Ovary (tissue), 7 donors: ENCODE measurements at regions not wholly inside any gene's neighbourhood (a gene's known extent, or its start where the extent isn't known, plus 50 kb on each side); places are given as distances from the start of the nearest gene placed in this dataset.

ENCODE experiments used
- DNase-seq, 5 donors: peaks; one replicate each; pipeline ENCODE4 v3.0.0-alpha.2; 2019 to 2020
- H3K27ac ChIP-seq, 2 donors: fragments of 200-600 bp; one replicate each; pipeline versions ENCODE4 v1.5.1 to v1.8.0; 2019 to 2022
- H3K27me3 ChIP-seq: fragments of 200-600 bp; one replicate; pipeline ENCODE4 v1.8.0; 2022
- H3K36me3 ChIP-seq: fragments of 200-600 bp; sonication (generic); one replicate; pipeline ENCODE4 v1.5.1; 2019
- H3K4me1 ChIP-seq: one replicate; pipeline ENCODE4 v1.8.1; 2013; ENCODE audit warnings: mild to moderate bottlenecking, moderate library complexity; ENCODE audit not compliant: insufficient read depth
- H3K4me3 ChIP-seq: fragments of 200-600 bp; sonication (generic); one replicate; pipeline ENCODE4 v1.5.1; 2017
- H3K9me3 ChIP-seq, 2 donors: fragments of 200-600 bp in 1 of 2; sonication (generic) in 1 of 2; one replicate each; pipeline versions ENCODE4 v1.5.1 to v1.8.1; 2013 to 2019; ENCODE audit warnings: mild to moderate bottlenecking in 1 of 2, moderate library complexity in 1 of 2
- CTCF ChIP-seq, 3 donors: fragments of 450-650 bp in 2 of 3; fragments of 200-600 bp in 1 of 3; IDR thresholded peaks; one replicate each; pipeline versions ENCODE4 v1.5.1 to v1.8.0; 2016 to 2022; ENCODE audit warnings: antibody characterized with exemption in 3 of 3, mild to moderate bottlenecking in 1 of 3
- EP300 ChIP-seq: sonication (generic); formaldehyde crosslinking; IDR thresholded peaks from one replicate; pipeline ENCODE4 v1.6.1; 2017; ENCODE audit warnings: antibody characterized with exemption
- POLR2A ChIP-seq: fragments of 450-650 bp; IDR thresholded peaks from one replicate; pipeline ENCODE4 v1.6.1; 2017; ENCODE audit warnings: antibody characterized with exemption, mild to moderate bottlenecking, moderate library complexity
- WGBS, 3 donors: extraction: QIAGEN DNeasy Blood & Tissue Kit in 1 of 3; methylation state at CpG; one replicate each; pipeline versions ENCODE4 v1.1.5 to v1.1.7; 2013 to 2017; 5-methylcytosine and 5-hydroxymethylcytosine counted together
- intact Hi-C, 4 donors: fragments of 100-400 bp; cut with DNase I; formaldehyde crosslinking; loops; one replicate each; pipeline versions ENCODE4 v1.11.0 to v1.15.1; 2022 to 2023
- donor health status: DM: no; HTN: no; CAD: no; lungs with moderate emphysema.
- donor health status: DM: no; HTN: no; CAD: no.
- donor health status: Bipolar disorder and iron deficiency.
- donor health status: DM: no; HTN: no; CAD: no.
- donor health status: DM: yes; HTN: yes; CAD: no.

- H3K27me3 ChIP-seq, result no peaks in the 10 kb centered on the region
- intact Hi-C loops, result no loop called here
- H3K4me3 ChIP-seq, result no peak overlapping the region
- H3K27ac ChIP-seq, result no peak overlapping the region
- 66 to 79% (median 69%) methylated on average over 27 to 35 of the region's 35 CpGs for WGBS, 3 donors
- no peaks in the 10 kb centered on the region for H3K9me3 ChIP-seq
- H3K36me3 ChIP-seq, result no peaks in the 10 kb centered on the region
- H3K4me1 ChIP-seq, result no peaks in the 10 kb centered on the region
- TF ChIP-seq EP300 (no peak), CTCF (IDR thresholded peaks at IDR 0.05) (no peak), POLR2A (no peak)
- peak in 1 of 5 donors; percentile 21 for DNase-seq
Measured at GRCh38 chr6:169898788-169899480, 147.5 kb downstream of the ERMARD start.

- peak in 1 of 5 donors; percentile 13 for DNase-seq
- intact Hi-C loops, result no loop called here
- TF ChIP-seq POLR2A (no peak), EP300 (no peak), CTCF (IDR thresholded peaks at IDR 0.05) (no peak)
Measured at GRCh38 chr6:169897601-169898358, 146.4 kb downstream of the ERMARD start.

GRCh38 chr6:169896826-169897456 is 145.5 kb downstream of the ERMARD start:
- no peaks in the 10 kb centered on the region for H3K4me1 ChIP-seq
- no peak overlapping the region for H3K4me3 ChIP-seq
- no peaks in the 10 kb centered on the region for H3K27me3 ChIP-seq
- no peaks in the 10 kb centered on the region for H3K36me3 ChIP-seq
- DNase-seq, result peak in 1 of 5 donors; percentile 16
- H3K27ac ChIP-seq, result no peak overlapping the region
- no peaks in the 10 kb centered on the region for H3K9me3 ChIP-seq
- TF ChIP-seq CTCF (IDR thresholded peaks at IDR 0.05) (no peak), POLR2A (no peak), EP300 (no peak)
- intact Hi-C loops, result no loop called here
- WGBS, 3 donors, result 92 to 94% (median 94%) methylated on average over 17 of the region's 17 CpGs

More at GRCh38 chr6:169897601-169898358, 146.4 kb downstream of the ERMARD start:
- Histone ChIP-seq H3K36me3 (no peaks in the 10 kb centered on the region), H3K9me3 (no peaks in the 10 kb centered on the region), H3K4me3 (no peak overlapping the region), H3K27me3 (no peaks in the 10 kb centered on the region), H3K4me1 (no peaks in the 10 kb centered on the region), H3K27ac (no peak overlapping the region)
- WGBS, 3 donors, result 94 to 95% (median 95%) methylated on average over 15 of the region's 15 CpGs

GRCh38 chr6:169895926-169896761 is 144.7 kb downstream of the ERMARD start:
- Histone ChIP-seq H3K36me3 (no peaks in the 10 kb centered on the region), H3K27me3 (no peaks in the 10 kb centered on the region), H3K27ac (no peak overlapping the region), H3K4me1 (no peaks in the 10 kb centered on the region), H3K4me3 (no peak overlapping the region), H3K9me3 (no peaks in the 10 kb centered on the region)
- DNase-seq, result peak in 1 of 5 donors; percentile 10
- TF ChIP-seq CTCF (IDR thresholded peaks at IDR 0.05), result no peak
- no peak for TF ChIP-seq EP300
- intact Hi-C loops, result no loop called here
- WGBS, 3 donors, result 91 to 95% (median 93%) methylated on average over 19 of the region's 19 CpGs
